Stomach (tissue), 8 donors: ENCODE measurements at regions not wholly inside any gene's neighbourhood (a gene's known extent, or its start where the extent isn't known, plus 50 kb on each side); places are given as distances from the start of the nearest gene placed in this dataset.

Source experiments
- DNase-seq, 2 donors: peaks; one replicate each; pipeline versions ENCODE4 v3.0.0 to v3.0.0-alpha.2; 2013 to 2019
- H3K27ac ChIP-seq, 5 donors: fragments of 200-600 bp in 4 of 5; sonication (generic) in 4 of 5; one replicate each; pipeline ENCODE4 v1.5.1; 2013 to 2019; ENCODE audit warnings: mild to moderate bottlenecking in 1 of 5, moderate library complexity in 1 of 5
- H3K27me3 ChIP-seq, 3 donors: fragments of 200-600 bp; sonication (generic); one replicate each; pipeline ENCODE4 v1.5.1; 2017 to 2019; ENCODE audit warnings: mixed run types in 1 of 3
- H3K36me3 ChIP-seq, 4 donors: fragments of 200-600 bp; sonication (generic); 1 replicate in 3 of 4; 2 replicates in 1 of 4; pipeline ENCODE4 v1.5.1; 2016 to 2019
- H3K4me1 ChIP-seq, 4 donors: fragments of 200-600 bp; sonication (generic); one replicate each; pipeline ENCODE4 v1.5.1; 2016 to 2019
- H3K4me3 ChIP-seq, 4 donors: fragments of 200-600 bp; sonication (generic) in 3 of 4; one replicate each; pipeline ENCODE4 v1.5.1; 2016 to 2019; ENCODE audit warnings: mild to moderate bottlenecking in 1 of 4
- H3K9me3 ChIP-seq, 4 donors: fragments of 200-600 bp; sonication (generic); one replicate each; pipeline ENCODE4 v1.5.1; 2016 to 2019
- EP300 ChIP-seq: sonication (generic); formaldehyde crosslinking; IDR thresholded peaks from one replicate; pipeline ENCODE4 v1.6.1; 2017; ENCODE audit warnings: antibody characterized with exemption
- POLR2A ChIP-seq, 4 donors: fragments of 450-650 bp; IDR thresholded peaks; one replicate each; pipeline ENCODE4 v1.6.1; 2016; ENCODE audit warnings: antibody characterized with exemption in 4 of 4, control low read depth in 2 of 4, mild to moderate bottlenecking in 1 of 4, moderate library complexity in 1 of 4
- POLR2AphosphoS5 ChIP-seq, 3 donors: sonication (generic); formaldehyde crosslinking; IDR thresholded peaks; one replicate each; pipeline ENCODE4 v1.6.1; 2016; ENCODE audit warnings: antibody characterized with exemption in 3 of 3
- WGBS, 5 donors: extraction: QIAGEN DNeasy Blood & Tissue Kit in 3 of 5; methylation state at CpG; one replicate each; pipeline versions ENCODE4 v1.1.5 to v1.1.7; 2013 to 2018; 5-methylcytosine and 5-hydroxymethylcytosine counted together
- intact Hi-C: fragments of 100-400 bp; cut with DNase I; formaldehyde crosslinking; loops from one replicate; pipeline ENCODE4 v1.15.1; 2023; ENCODE audit warnings: low total_unique reads
- TF ChIP-seq, protein P1 (sequence below), 7 experiments: fragments of 450-650 bp in 4 of 7; fragments of 200-600 bp in 3 of 7; sonication (generic) in 3 of 7; IDR thresholded peaks; one replicate each; pipeline ENCODE4 v1.5.1; 2016 to 2019; ENCODE audit warnings: antibody characterized with exemption in 7 of 7, control low read depth in 2 of 7, mild to moderate bottlenecking in 1 of 7
- donor health status: healthy with polysubstance abuse.
- donor health status: Bipolar disorder and iron deficiency.
- donor health status: healthy.

DNA sequence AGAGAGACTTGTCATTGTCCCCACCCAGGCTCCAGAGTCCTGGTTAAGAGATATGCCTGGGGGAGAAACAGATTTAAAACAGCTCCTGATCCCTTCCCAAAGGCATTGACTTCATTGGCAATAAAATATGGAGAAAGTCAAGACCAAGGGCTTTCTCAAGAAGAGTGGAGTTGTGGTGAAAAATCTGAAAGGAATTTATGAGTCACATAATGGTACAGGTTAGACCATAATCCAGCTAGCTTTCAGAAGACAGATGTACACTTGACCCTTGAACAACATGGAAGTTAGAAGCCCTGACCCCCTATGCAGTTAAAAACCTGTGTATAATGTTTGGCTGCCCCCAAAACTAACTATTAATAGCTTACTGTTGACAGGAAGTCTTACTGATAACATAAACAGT is 599.1 kb upstream of the SOX11 start:
- no peaks in the 10 kb centered on the region for H3K36me3 ChIP-seq
- no peaks in the 10 kb centered on the region for H3K27me3 ChIP-seq
- DNase-seq, result no peak
- H3K27ac ChIP-seq, result no peak overlapping the region
- no peaks in the 10 kb centered on the region for H3K4me1 ChIP-seq
- H3K4me3 ChIP-seq, result no peak overlapping the region
- H3K9me3 ChIP-seq, result peaks cover 0 to 12% (median 8%) of the 10 kb centered on the region in 4 donors
- TF ChIP-seq, protein P1, sequence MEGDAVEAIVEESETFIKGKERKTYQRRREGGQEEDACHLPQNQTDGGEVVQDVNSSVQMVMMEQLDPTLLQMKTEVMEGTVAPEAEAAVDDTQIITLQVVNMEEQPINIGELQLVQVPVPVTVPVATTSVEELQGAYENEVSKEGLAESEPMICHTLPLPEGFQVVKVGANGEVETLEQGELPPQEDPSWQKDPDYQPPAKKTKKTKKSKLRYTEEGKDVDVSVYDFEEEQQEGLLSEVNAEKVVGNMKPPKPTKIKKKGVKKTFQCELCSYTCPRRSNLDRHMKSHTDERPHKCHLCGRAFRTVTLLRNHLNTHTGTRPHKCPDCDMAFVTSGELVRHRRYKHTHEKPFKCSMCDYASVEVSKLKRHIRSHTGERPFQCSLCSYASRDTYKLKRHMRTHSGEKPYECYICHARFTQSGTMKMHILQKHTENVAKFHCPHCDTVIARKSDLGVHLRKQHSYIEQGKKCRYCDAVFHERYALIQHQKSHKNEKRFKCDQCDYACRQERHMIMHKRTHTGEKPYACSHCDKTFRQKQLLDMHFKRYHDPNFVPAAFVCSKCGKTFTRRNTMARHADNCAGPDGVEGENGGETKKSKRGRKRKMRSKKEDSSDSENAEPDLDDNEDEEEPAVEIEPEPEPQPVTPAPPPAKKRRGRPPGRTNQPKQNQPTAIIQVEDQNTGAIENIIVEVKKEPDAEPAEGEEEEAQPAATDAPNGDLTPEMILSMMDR (IDR thresholded peaks at IDR 0.05), result no peak
- no peak for TF ChIP-seq EP300
- intact Hi-C loops, result no loop called here

DNA sequence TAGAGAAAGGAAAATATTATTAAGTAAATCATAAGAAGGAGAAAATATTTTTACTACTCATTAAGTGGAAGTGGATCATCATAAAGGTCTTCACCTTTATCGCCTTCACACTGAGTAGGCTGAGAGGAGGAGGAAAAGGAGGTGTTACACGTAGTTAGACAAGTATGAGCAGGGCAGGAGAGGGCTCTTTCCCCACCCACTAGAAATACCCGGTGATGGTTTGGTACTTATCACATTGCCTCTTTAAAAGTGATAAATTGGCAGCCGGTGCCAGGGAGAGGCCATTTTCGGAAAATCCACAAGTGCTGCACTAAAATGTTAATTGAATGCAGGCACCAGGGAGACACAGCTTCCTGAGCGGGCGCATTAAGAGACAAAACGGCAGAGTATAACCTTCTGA is 598.7 kb upstream of the SOX11 start:
- no peaks in the 10 kb centered on the region for H3K36me3 ChIP-seq

DNA sequence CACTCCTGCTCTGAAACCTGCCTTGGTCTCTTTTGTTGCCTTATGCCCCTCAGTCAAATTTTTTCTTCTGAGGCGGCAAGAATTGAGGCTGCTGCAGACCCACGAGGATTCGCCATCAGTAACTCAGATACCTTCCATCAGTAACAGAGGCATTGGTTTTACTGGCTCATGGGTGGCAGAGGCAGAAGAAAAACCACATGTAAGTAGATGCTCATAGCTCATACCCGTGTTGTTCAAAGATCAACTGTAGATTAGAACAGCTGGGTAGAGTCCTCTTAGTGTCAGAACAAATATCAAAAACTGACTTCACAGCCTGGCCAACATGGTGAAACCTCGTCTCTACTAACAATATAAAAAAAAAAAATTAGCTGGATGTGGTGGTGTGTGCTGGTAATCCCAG is 598.0 kb upstream of the SOX11 start:
- intact Hi-C loops, result no loop called here
- TF ChIP-seq, protein P1 (IDR thresholded peaks at IDR 0.05), result no peak
- no peak for TF ChIP-seq POLR2AphosphoS5 (IDR thresholded peaks at IDR 0.05)
- TF ChIP-seq EP300, result no peak
- no peak for TF ChIP-seq POLR2A (IDR thresholded peaks at IDR 0.05)
- WGBS, 5 donors, result 67 to 87% (median 77%) methylated on average over 5 of the region's 5 CpGs
- Histone ChIP-seq H3K4me1 (no peaks in the 10 kb centered on the region), H3K36me3 (no peaks in the 10 kb centered on the region), H3K27me3 (no peaks in the 10 kb centered on the region), H3K27ac (no peak overlapping the region), H3K9me3 (peaks cover 0 to 12% (median 8%) of the 10 kb centered on the region in 4 donors), H3K4me3 (no peak overlapping the region)
- DNase-seq, result no peak

More for the DNA sequence above, 598.7 kb upstream of the SOX11 start:
- H3K27me3 ChIP-seq, result no peaks in the 10 kb centered on the region
- no peak for TF ChIP-seq POLR2AphosphoS5 (IDR thresholded peaks at IDR 0.05)
- TF ChIP-seq POLR2A (IDR thresholded peaks at IDR 0.05), result no peak
- TF ChIP-seq, protein P1 (IDR thresholded peaks at IDR 0.05), result no peak
- TF ChIP-seq EP300, result no peak
- intact Hi-C loops, result no loop called here
- H3K4me3 ChIP-seq, result no peak overlapping the region
- WGBS, 5 donors, result 56 to 78% (median 72%) methylated on average over 8 of the region's 8 CpGs
- H3K4me1 ChIP-seq, result no peaks in the 10 kb centered on the region
- no peak overlapping the region for H3K27ac ChIP-seq
- no peak for DNase-seq
- peaks cover 0 to 12% (median 8%) of the 10 kb centered on the region in 4 donors for H3K9me3 ChIP-seq

DNA sequence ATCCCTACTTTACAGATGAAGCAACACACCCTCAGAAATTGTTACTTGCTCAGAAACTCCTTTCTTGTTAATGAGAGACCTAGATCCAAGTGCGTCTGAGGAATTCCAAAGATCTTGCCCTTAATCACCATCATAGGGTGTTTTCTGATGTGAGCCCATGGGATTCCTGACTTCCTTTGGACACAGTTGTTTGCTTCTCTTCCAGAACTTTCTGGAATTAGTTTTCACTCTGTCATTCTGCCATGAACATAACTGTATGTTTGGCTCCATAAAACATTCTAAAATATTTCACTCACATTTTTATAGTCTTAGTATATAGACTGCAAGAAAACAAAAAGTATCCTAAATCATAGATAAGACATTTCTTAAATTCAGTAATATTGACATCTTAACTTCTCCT is 593.9 kb upstream of the SOX11 start:
- no peak for DNase-seq
- WGBS, 5 donors, result 77 to 88% (median 80%) methylated on average over 1 of the region's 1 CpG
- H3K27me3 ChIP-seq, result no peaks in the 10 kb centered on the region
- no peak overlapping the region for H3K27ac ChIP-seq
- peaks cover 0 to 29% (median 8%) of the 10 kb centered on the region in 4 donors for H3K9me3 ChIP-seq
- H3K36me3 ChIP-seq, result no peaks in the 10 kb centered on the region
- intact Hi-C loops, result no loop called here
- no peaks in the 10 kb centered on the region for H3K4me1 ChIP-seq
- H3K4me3 ChIP-seq, result no peak overlapping the region
- no peak for TF ChIP-seq POLR2AphosphoS5 (IDR thresholded peaks at IDR 0.05)
- no peak for TF ChIP-seq POLR2A (IDR thresholded peaks at IDR 0.05)
- TF ChIP-seq, protein P1 (IDR thresholded peaks at IDR 0.05), result no peak
- TF ChIP-seq EP300, result no peak
